Tibial nerve (tissue), 4 donors: ENCODE measurements at regions not wholly inside any gene's neighbourhood (a gene's known extent, or its start where the extent isn't known, plus 50 kb on each side); places are given as distances from the start of the nearest gene placed in this dataset.

ENCODE experiments used
- DNase-seq, 2 donors: peaks; one replicate each; pipeline ENCODE4 v3.0.0-alpha.2; 2019; ENCODE audit warnings: low spot score in 2 of 2
- H3K27ac ChIP-seq, 4 donors: fragments of 200-600 bp; sonication (generic) in 3 of 4; one replicate each; pipeline ENCODE4 v1.5.1; 2017 to 2019; ENCODE audit warnings: mild to moderate bottlenecking in 1 of 4
- H3K27me3 ChIP-seq, 2 donors: fragments of 200-600 bp; sonication (generic) in 1 of 2; one replicate each; pipeline versions ENCODE4 v1.5.1 to v1.6.0; 2017 to 2019
- H3K36me3 ChIP-seq, 3 donors: fragments of 200-600 bp; sonication (generic); one replicate each; pipeline ENCODE4 v1.5.1; 2018 to 2019
- H3K4me1 ChIP-seq, 4 donors: fragments of 200-600 bp; sonication (generic) in 3 of 4; one replicate each; pipeline ENCODE4 v1.5.1; 2017 to 2019
- H3K4me3 ChIP-seq, 4 donors: fragments of 200-600 bp; sonication (generic) in 3 of 4; one replicate each; pipeline ENCODE4 v1.5.1; 2017 to 2019; ENCODE audit warnings: mild to moderate bottlenecking in 1 of 4, moderate library complexity in 1 of 4
- H3K9me3 ChIP-seq, 4 donors: fragments of 200-600 bp; sonication (generic) in 3 of 4; one replicate each; pipeline ENCODE4 v1.5.1; 2017 to 2019
- EP300 ChIP-seq, 2 donors: sonication (generic); formaldehyde crosslinking; IDR thresholded peaks; one replicate each; pipeline ENCODE4 v1.6.1; 2017; ENCODE audit warnings: antibody characterized with exemption in 2 of 2, mild to moderate bottlenecking in 1 of 2
- POLR2A ChIP-seq, 2 donors: fragments of 450-650 bp; IDR thresholded peaks; one replicate each; pipeline ENCODE4 v1.6.1; 2017; ENCODE audit warnings: antibody characterized with exemption in 2 of 2, mild to moderate bottlenecking in 2 of 2, moderate library complexity in 2 of 2
- WGBS, 2 donors: methylation state at CpG; one replicate each; pipeline ENCODE4 v1.1.5; 2018; 5-methylcytosine and 5-hydroxymethylcytosine counted together
- TF ChIP-seq, protein P1 (sequence below), 5 experiments: fragments of 200-600 bp in 3 of 5; fragments of 450-650 bp in 2 of 5; sonication (generic) in 3 of 5; IDR thresholded peaks; one replicate each; pipeline ENCODE4 v1.5.1; 2016 to 2019; ENCODE audit warnings: antibody characterized with exemption in 5 of 5, mild to moderate bottlenecking in 3 of 5, moderate library complexity in 2 of 5

DNA sequence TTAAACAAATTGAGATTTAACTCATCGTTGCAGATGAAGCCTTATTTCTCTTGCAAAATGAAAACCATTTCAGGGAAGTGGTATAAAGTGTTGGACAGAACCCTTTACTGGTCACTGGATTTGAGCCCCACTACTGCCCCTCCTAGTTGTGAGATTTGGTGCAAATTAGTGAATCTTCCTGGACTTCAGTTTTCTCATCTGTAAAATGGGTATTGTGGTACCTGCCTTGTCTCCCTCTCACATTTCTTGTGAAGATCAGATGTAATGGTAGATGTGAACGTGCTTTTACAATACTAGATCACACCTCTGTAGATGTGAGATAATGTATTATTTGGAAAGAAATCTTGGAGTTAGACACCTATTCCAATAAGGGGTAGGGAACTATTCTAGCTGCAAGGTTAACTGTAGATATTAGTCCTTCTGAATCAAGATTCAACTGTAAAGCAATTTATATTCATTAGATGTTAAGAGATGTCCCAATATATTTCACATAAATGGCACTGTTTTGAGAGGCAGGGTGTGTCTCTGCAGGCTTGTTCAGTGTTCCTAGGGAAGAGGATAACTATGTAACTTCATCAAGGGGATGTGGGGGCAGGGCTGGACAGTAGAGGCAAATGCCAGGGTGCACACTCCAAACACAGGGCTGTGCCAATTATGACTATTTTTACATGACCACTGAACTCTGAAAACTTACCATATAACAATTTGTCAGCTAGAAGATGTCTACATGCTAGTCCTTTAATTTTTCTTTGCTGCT, 112.4 kb upstream of the PFN2 start:
- no peak for DNase-seq
- WGBS, 2 donors: 81 to 86% methylated on average over 2 of the region's 2 CpGs
- no peak overlapping the region for H3K27ac ChIP-seq

DNA sequence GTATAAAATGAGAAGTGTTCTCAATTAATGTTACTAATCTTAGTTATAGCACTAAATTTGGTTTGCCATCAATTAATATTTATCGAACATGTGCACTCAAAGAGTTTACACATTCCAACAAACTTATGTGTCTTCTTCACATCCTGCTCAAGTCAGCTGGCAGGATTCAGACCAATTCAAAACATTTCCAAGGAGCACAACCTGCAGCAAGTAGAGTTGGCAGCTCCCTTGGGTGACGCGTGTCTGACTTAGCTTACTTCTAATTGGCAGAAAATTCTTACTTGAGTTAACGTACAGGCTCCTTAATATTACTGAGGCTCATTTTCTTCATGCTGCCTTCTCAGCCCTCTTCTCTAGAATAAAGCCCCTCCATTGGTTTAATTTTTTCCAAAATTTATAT, 110.4 kb upstream of the PFN2 start:
- Histone ChIP-seq H3K36me3 (no peaks in the 10 kb centered on the region), H3K4me1 (peaks cover 0 to 14% (median 0%) of the 10 kb centered on the region in 4 donors), H3K4me3 (no peak overlapping the region), H3K27me3 (no peaks in the 10 kb centered on the region), H3K9me3 (peaks cover 0 to 12% (median 0%) of the 10 kb centered on the region in 4 donors), H3K27ac (no peak overlapping the region)
- DNase-seq: no peak
- WGBS, 2 donors: 94 to 97% methylated on average over 4 of the region's 4 CpGs
- TF ChIP-seq EP300 (IDR thresholded peaks at IDR 0.05) (no peak), POLR2A (IDR thresholded peaks at IDR 0.05) (no peak)
- TF ChIP-seq, protein P1, sequence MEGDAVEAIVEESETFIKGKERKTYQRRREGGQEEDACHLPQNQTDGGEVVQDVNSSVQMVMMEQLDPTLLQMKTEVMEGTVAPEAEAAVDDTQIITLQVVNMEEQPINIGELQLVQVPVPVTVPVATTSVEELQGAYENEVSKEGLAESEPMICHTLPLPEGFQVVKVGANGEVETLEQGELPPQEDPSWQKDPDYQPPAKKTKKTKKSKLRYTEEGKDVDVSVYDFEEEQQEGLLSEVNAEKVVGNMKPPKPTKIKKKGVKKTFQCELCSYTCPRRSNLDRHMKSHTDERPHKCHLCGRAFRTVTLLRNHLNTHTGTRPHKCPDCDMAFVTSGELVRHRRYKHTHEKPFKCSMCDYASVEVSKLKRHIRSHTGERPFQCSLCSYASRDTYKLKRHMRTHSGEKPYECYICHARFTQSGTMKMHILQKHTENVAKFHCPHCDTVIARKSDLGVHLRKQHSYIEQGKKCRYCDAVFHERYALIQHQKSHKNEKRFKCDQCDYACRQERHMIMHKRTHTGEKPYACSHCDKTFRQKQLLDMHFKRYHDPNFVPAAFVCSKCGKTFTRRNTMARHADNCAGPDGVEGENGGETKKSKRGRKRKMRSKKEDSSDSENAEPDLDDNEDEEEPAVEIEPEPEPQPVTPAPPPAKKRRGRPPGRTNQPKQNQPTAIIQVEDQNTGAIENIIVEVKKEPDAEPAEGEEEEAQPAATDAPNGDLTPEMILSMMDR (IDR thresholded peaks at IDR 0.05): no peak

More for the DNA sequence above, 112.4 kb upstream of the PFN2 start:
- Histone ChIP-seq H3K36me3 (no peaks in the 10 kb centered on the region), H3K27me3 (no peaks in the 10 kb centered on the region), H3K4me3 (peak overlapping the region in 2 of 4 donors; percentile 13 to 23), H3K4me1 (peaks cover 0 to 14% (median 0%) of the 10 kb centered on the region in 4 donors), H3K9me3 (no peaks in the 10 kb centered on the region)
- TF ChIP-seq POLR2A (IDR thresholded peaks at IDR 0.05) (no peak), EP300 (IDR thresholded peaks at IDR 0.05) (no peak)
- TF ChIP-seq, protein P1 (IDR thresholded peaks at IDR 0.05): no peak

DNA sequence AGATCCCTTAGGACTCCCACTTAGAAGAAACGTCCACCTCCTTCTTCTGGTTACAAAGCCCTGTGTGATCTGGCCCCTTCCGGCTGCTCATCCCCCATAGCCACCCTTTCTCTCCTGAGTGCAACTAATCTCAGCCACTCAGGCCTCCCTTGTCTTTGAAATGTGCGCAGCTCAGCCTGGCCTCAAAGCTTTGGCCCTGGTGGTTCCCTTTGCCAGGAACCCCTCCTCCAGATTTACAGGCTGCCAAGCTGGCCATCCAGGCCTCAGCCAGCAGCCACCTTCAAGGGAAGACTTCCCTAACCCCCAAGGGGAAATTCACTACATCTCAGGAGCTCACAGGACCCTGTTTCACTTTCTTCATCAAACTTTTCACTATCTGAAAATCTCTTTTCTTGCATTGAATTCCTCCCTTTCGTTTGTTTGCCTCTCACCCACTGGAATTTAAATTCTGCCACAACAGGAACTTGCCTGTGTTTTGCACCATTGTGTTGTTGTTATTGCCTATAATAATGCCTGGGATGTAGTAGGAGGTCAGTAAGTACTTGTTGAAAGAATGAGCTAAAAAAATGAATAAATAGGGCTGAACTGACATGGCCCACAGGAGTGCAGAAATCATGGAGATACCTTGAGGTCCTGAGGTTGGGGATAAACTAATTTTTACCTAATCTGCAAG, 109.5 kb upstream of the PFN2 start:
- no peak for TF ChIP-seq POLR2A (IDR thresholded peaks at IDR 0.05)
- TF ChIP-seq, protein P1 (IDR thresholded peaks at IDR 0.05): no peak
- TF ChIP-seq EP300 (IDR thresholded peaks at IDR 0.05): no peak
- no peak for DNase-seq
- Histone ChIP-seq H3K27ac (no peak overlapping the region), H3K36me3 (no peaks in the 10 kb centered on the region), H3K4me1 (peaks cover 0 to 14% (median 0%) of the 10 kb centered on the region in 4 donors), H3K9me3 (peaks cover 0 to 15% (median 0%) of the 10 kb centered on the region in 4 donors), H3K27me3 (no peaks in the 10 kb centered on the region), H3K4me3 (no peak overlapping the region)
- 50 to 65% methylated on average over 4 of the region's 4 CpGs for WGBS, 2 donors

DNA sequence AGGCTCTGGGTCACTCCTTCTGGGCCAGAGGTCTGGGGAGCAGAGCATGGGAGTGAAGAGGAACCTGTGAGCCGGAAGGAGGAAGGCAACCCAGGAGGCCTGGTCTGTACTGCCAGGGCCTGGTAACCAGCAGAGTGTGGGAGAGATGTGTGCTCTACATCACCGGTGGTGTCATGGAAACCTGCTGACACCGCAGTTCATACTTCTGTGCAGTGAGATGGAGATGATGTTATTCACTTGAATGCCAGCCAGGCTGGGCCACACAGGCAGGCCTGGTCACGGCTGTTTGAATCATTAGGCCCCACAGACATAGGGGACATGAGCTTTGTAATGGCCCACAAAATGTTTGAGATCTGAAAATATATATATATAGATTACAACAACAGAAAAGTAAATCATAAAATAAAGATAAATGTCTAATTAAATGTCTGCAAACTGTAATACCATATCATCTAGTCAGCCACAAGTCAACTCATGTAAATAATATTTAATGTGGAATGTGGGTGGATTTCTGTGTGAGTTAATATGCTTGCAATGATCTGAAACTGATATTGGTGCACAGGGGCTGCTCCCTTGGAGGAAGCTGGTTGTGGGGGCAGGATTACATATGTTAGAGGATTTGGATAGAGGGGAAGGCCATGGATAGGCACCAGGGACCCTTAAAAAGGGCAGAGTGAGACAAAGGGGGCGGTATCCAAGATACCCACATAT, 108.5 kb upstream of the PFN2 start:
- Histone ChIP-seq H3K4me3 (no peak overlapping the region), H3K4me1 (peaks cover 0 to 14% (median 0%) of the 10 kb centered on the region in 4 donors), H3K27ac (no peak overlapping the region), H3K9me3 (peaks cover 0 to 15% (median 0%) of the 10 kb centered on the region in 4 donors), H3K36me3 (no peaks in the 10 kb centered on the region), H3K27me3 (no peaks in the 10 kb centered on the region)
- DNase-seq: no peak
- 60 to 69% methylated on average over 5 of the region's 5 CpGs for WGBS, 2 donors
- TF ChIP-seq, protein P1 (IDR thresholded peaks at IDR 0.05): no peak
- TF ChIP-seq EP300 (IDR thresholded peaks at IDR 0.05): no peak
- no peak for TF ChIP-seq POLR2A (IDR thresholded peaks at IDR 0.05)
